Adrenal gland (tissue), 9 donors: ENCODE measurements at regions not wholly inside any gene's neighbourhood (a gene's known extent, or its start where the extent isn't known, plus 50 kb on each side); places are given as distances from the start of the nearest gene placed in this dataset.

ENCODE experiments used
- DNase-seq, 7 donors: peaks; one replicate each; pipeline ENCODE4 v3.0.0-alpha.2; 2019 to 2020
- H3K27ac ChIP-seq, 5 donors: fragments of 200-600 bp; sonication (generic) in 4 of 5; 1 replicate in 3 of 5; 2 replicates in 2 of 5; pipeline versions ENCODE4 v1.5.1 to v1.8.0; 2016 to 2020; ENCODE audit warnings: mild to moderate bottlenecking in 1 of 5
- H3K27me3 ChIP-seq: fragments of 200-600 bp; 2 replicates; pipeline ENCODE4 v1.8.0; 2021
- H3K36me3 ChIP-seq, 2 donors: fragments of 200-600 bp; replicated peaks in 1 of 2; 1 replicate in 1 of 2; 2 replicates in 1 of 2; pipeline versions ENCODE4 v1.5.1 to v1.8.0; 2018 to 2022
- H3K4me1 ChIP-seq, 2 donors: fragments of 200-600 bp; replicated peaks in 1 of 2; 1 replicate in 1 of 2; 2 replicates in 1 of 2; pipeline versions ENCODE4 v1.5.1 to v1.8.0; 2018 to 2021
- H3K4me3 ChIP-seq, 4 donors: fragments of 200-600 bp; sonication (generic) in 3 of 4; one replicate each; pipeline ENCODE4 v1.5.1; 2016 to 2018
- H3K9me3 ChIP-seq, 3 donors: fragments of 200-600 bp; sonication (generic) in 1 of 3; replicated peaks in 1 of 3; 1 replicate in 2 of 3; 2 replicates in 1 of 3; pipeline versions ENCODE4 v1.5.1 to v1.8.0; 2016 to 2021
- CTCF ChIP-seq, 6 experiments: fragments of 450-650 bp in 4 of 6; fragments of 200-600 bp in 2 of 6; sonication (generic) in 1 of 6; IDR thresholded peaks; 1 replicate in 5 of 6; 2 replicates in 1 of 6; pipeline versions ENCODE4 v1.5.1 to v1.8.0; 2016 to 2021; ENCODE audit warnings: antibody characterized with exemption in 6 of 6, mild to moderate bottlenecking in 2 of 6, moderate library complexity in 1 of 6
- POLR2A ChIP-seq, 2 donors: fragments of 450-650 bp; IDR thresholded peaks; one replicate each; pipeline ENCODE4 v1.6.1; 2017; ENCODE audit warnings: antibody characterized with exemption in 2 of 2, mild to moderate bottlenecking in 2 of 2, moderate library complexity in 1 of 2
- WGBS, 4 donors: extraction: QIAGEN DNeasy Blood & Tissue Kit in 2 of 4; methylation state at CpG; one replicate each; pipeline versions ENCODE4 v1.1.5 to v1.1.7; 2013 to 2017; 5-methylcytosine and 5-hydroxymethylcytosine counted together
- intact Hi-C, 2 donors: fragments of 100-400 bp; cut with DNase I; formaldehyde crosslinking; loops; one replicate each; pipeline versions ENCODE4 v1.14.1 to v1.15.0; 2022 to 2023
- donor health status: healthy with polysubstance abuse.
- donor health status: Bipolar disorder and iron deficiency.
- donor health status: DM: yes; HTN: yes; CAD: no.
- donor health status: DM: no; HTN: no; CAD: no.
- donor health status: DM: no; HTN: no; CAD: no.

- WGBS, 4 donors = 74 to 79% (median 74%) methylated on average over 7 of the region's 7 CpGs
- no peak for DNase-seq
- no peaks in the 10 kb centered on the region for H3K9me3 ChIP-seq
- no peak for TF ChIP-seq POLR2A (IDR thresholded peaks at IDR 0.05)
- no peak for TF ChIP-seq CTCF (IDR thresholded peaks at IDR 0.05)
- no peak overlapping the region for H3K27ac ChIP-seq
- H3K27me3 ChIP-seq = no peaks in the 10 kb centered on the region
- H3K4me1 ChIP-seq = no peaks in the 10 kb centered on the region
- no peak overlapping the region for H3K4me3 ChIP-seq
- intact Hi-C loops = no loop called here
- no peaks in the 10 kb centered on the region for H3K36me3 ChIP-seq
Observed at GRCh38 chr11:92531065-92531739, 306.6 kb downstream of the FAT3 start.

GRCh38 chr11:92533657-92534335, 309.2 kb downstream of the FAT3 start:
- Histone ChIP-seq H3K4me1 (no peaks in the 10 kb centered on the region), H3K4me3 (no peak overlapping the region), H3K27ac (no peak overlapping the region), H3K9me3 (no peaks in the 10 kb centered on the region), H3K27me3 (no peaks in the 10 kb centered on the region), H3K36me3 (no peaks in the 10 kb centered on the region)
- no peak for DNase-seq
- WGBS, 4 donors = 65 to 79% (median 73%) methylated on average over 3 of the region's 3 CpGs
- TF ChIP-seq CTCF (IDR thresholded peaks at IDR 0.05) (no peak), POLR2A (IDR thresholded peaks at IDR 0.05) (no peak)
- intact Hi-C loops = no loop called here

- Histone ChIP-seq H3K27me3 (no peaks in the 10 kb centered on the region), H3K4me1 (no peaks in the 10 kb centered on the region), H3K4me3 (no peak overlapping the region), H3K36me3 (no peaks in the 10 kb centered on the region), H3K9me3 (no peaks in the 10 kb centered on the region), H3K27ac (no peak overlapping the region)
- WGBS, 4 donors = 64 to 77% (median 71%) methylated on average over 4 of the region's 4 CpGs
- no peak for TF ChIP-seq POLR2A (IDR thresholded peaks at IDR 0.05)
- no peak for TF ChIP-seq CTCF (IDR thresholded peaks at IDR 0.05)
- no peak for DNase-seq
- intact Hi-C loops = no loop called here
Observed at GRCh38 chr11:92536883-92537282, 312.3 kb downstream of the FAT3 start.

- intact Hi-C loops = no loop called here
- Histone ChIP-seq H3K27me3 (no peaks in the 10 kb centered on the region), H3K9me3 (no peaks in the 10 kb centered on the region), H3K4me3 (no peak overlapping the region), H3K27ac (no peak overlapping the region), H3K36me3 (no peaks in the 10 kb centered on the region), H3K4me1 (no peaks in the 10 kb centered on the region)
- WGBS, 4 donors = 75 to 91% (median 82%) methylated on average over 4 of the region's 4 CpGs
- TF ChIP-seq POLR2A (IDR thresholded peaks at IDR 0.05) (no peak), CTCF (IDR thresholded peaks at IDR 0.05) (no peak)
- DNase-seq = no peak
Observed at GRCh38 chr11:92540096-92540495, 315.5 kb downstream of the FAT3 start.
